AG10803 (cell line): ENCODE measurements at regions not wholly inside any gene's neighbourhood (a gene's known extent, or its start where the extent isn't known, plus 50 kb on each side); places are given as distances from the start of the nearest gene placed in this dataset.

Experiments used
- DNase-seq: peaks from one replicate; pipeline ENCODE4 v3.0.0; 2010; ENCODE audit warnings: low read depth
- H3K4me3 ChIP-seq: 2 replicates; pipeline ENCODE4 v1.5.1; 2011; ENCODE audit warnings: mild to moderate bottlenecking, low read length, control low read depth
- CTCF ChIP-seq: conservative IDR thresholded peaks from 2 replicates; pipeline ENCODE4 v1.5.1; 2011; ENCODE audit warnings: mild to moderate bottlenecking, low read length, control low read depth, inconsistent platforms

DNA sequence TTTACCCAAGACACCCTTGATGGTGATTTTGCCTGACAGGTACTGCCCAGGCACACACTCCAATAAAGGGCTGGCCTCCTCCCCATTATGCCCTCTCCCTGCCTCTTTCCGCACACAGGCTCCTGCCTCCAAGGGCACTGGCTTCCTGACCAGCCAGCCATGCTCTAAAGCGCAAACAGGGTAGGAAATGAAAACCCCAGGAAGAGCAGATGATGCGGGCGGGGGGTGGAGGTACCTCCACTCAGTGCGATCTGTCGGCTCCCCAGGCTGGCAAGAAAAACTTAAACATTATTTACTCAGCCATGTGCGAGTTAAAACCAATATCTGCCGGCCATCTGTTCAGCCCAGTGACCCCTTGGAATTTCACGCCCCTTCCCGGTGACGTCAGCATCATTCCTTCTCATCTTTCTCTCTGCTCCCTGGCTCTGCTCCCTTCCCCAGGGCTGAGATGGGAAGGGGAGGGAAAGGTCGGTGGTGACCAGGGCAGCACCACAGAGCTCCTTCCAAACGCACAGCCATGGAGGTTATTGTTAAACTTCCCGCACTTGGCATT is 262.5 kb downstream of the CBLN1 start:
- no peak overlapping the region for H3K4me3 ChIP-seq
- no peak for TF ChIP-seq CTCF
- peak; percentile 31 for DNase-seq

DNA sequence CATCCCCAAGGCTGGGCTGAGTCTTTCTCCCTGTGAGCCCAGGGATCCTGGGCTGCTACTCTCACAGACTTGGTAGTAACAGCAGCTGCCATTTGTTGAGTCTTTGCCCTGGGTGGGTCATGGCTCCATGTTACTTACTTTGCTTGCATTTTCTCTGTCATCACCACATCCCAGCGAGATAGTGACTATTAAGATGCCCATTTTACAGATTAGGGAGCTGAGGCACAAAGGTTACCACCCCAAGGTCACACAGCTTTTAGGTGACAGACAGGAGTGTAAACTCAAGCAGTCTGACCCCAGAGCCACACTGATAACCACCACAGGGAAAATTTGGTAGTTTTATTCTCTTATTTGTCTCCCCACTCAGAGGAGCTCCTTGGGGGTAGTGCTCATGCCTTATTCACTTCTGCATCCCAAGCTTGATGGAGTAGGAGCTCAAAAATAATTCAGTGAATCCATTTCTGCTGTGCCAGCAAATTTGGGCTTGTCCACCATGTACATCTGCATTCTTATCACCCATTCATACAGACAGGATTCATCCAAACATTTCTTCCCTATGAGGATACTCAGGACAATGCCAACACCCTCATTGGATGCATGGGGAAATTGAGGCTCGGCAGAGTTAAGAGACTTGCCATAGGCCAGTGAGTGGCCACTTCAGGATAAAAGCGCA is 263.2 kb downstream of the CBLN1 start:
- H3K4me3 ChIP-seq: no peak overlapping the region
- DNase-seq: no peak
- no peak for TF ChIP-seq CTCF

DNA sequence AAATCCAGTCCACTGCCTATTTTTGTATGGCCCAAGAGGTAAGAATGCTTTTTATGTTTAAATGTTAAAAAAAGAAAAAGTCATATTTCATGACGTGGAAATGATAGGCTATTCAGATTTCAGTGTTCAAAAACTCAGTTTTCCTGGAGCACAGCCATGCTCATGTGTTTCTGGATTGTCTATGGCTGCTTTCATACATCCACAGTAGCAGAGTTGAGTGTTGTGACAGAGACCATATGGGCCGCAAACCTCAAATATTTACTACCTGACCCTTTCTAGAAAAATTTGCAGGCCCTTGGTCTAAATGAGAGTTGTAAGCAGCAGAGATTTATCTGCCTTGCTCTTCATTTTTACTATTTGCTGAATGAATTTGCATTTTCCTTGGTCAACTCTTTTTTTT is 264.1 kb downstream of the CBLN1 start:
- no peak overlapping the region for H3K4me3 ChIP-seq
- no peak for TF ChIP-seq CTCF
- peak; percentile 32 for DNase-seq

DNA sequence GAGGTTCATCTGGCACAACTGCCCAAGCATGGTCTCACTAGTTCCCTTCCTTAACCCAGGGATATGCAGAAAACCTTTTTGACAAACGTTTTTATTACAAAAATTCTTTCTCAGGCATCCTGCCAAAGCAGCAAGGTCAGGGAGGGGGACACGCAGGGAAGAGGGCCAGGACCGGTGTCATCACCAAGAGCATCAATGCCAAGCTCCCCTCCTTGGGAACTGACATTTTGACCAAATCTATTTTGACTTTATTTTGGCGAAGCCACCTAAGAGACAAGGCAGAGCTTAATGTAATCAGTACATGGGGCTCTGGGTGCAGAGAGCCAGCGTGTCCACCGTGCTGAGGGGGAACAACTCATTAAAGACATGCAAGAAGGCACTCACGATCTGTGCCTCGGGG is 265.2 kb downstream of the CBLN1 start:
- no peak for TF ChIP-seq CTCF
- DNase-seq: no peak

DNA sequence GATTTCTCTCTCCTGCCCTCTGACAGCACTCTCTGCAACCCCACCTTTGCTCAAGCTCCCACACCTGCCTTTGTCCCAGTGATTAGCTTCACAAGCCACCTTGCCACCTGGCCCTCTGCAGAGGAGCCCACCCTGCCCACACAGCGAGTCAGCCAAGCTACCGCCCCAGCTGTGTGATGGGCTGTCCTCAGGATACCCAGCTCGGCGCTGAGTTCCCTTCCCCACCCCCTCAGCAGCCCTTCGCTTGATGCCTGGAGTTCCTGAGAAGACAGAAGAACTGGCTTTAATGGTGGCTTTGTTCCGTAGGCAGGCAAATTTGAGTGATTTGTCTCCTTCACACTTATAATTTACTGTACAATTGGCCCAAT is 266.4 kb downstream of the CBLN1 start:
- no peak overlapping the region for H3K4me3 ChIP-seq
- TF ChIP-seq CTCF: no peak
- DNase-seq: no peak

More for the DNA sequence above, 265.2 kb downstream of the CBLN1 start:
- H3K4me3 ChIP-seq: no peak overlapping the region

- DNase-seq: no peak
- H3K4me3 ChIP-seq: no peak overlapping the region
- TF ChIP-seq CTCF: no peak
These were observed 267.1 kb downstream of the CBLN1 start for GRCh38 chr16:49014277-49015224.
